GM23338 (cell line): ENCODE measurements at regions not wholly inside any gene's neighbourhood (a gene's known extent, or its start where the extent isn't known, plus 50 kb on each side); places are given as distances from the start of the nearest gene placed in this dataset.

ENCODE experiments used
- ATAC-seq: fragments of 200-7000 bp; cut with Tn5 transposase; 3 replicates; pipeline ENCODE4 v1.9.1; 2020
- DNase-seq: peaks from one replicate; pipeline ENCODE4 v3.0.0-alpha.2; 2015; ENCODE audit warnings: low spot score
- H2AFZ ChIP-seq: fragments of 200-600 bp; sonication (generic); 2 replicates; pipeline ENCODE4 v1.8.0; 2016; ENCODE audit warnings: antibody characterized with exemption, mild to moderate bottlenecking, moderate library complexity
- H3F3A ChIP-seq: fragments of 200-600 bp; sonication (generic); replicated peaks from 2 replicates; pipeline ENCODE4 v1.8.0; 2017; ENCODE audit warnings: antibody characterized with exemption, mixed run types, low read depth
- H3K27ac ChIP-seq: fragments of 200-600 bp; sonication (generic); 2 replicates; pipeline ENCODE4 v1.6.1; 2016; ENCODE audit warnings: low read depth
- H3K27me3 ChIP-seq: fragments of 200-600 bp; sonication (generic); 2 replicates; pipeline ENCODE4 v1.8.0; 2016; ENCODE audit warnings: mild to moderate bottlenecking, mixed run types, moderate library complexity; ENCODE audit not compliant: insufficient read depth
- H3K36me3 ChIP-seq: fragments of 200-600 bp; sonication (generic); 2 replicates; pipeline ENCODE4 v1.8.0; 2016; ENCODE audit warnings: mild to moderate bottlenecking; ENCODE audit not compliant: insufficient read depth
- H3K4me1 ChIP-seq: fragments of 200-600 bp; sonication (generic); 2 replicates; pipeline ENCODE4 v1.8.0; 2016; ENCODE audit warnings: mild to moderate bottlenecking, moderate library complexity; ENCODE audit not compliant: insufficient read depth
- H3K4me2 ChIP-seq: fragments of 200-600 bp; sonication (generic); 2 replicates; pipeline ENCODE4 v1.7.1; 2017; ENCODE audit warnings: mixed run types
- H3K4me3 ChIP-seq: fragments of 200-600 bp; sonication (generic); 2 replicates; pipeline ENCODE4 v1.6.1; 2016; ENCODE audit warnings: mixed run types
- H3K79me2 ChIP-seq: fragments of 200-600 bp; sonication (generic); replicated peaks from 2 replicates; pipeline ENCODE4 v1.8.0; 2017; ENCODE audit warnings: mild to moderate bottlenecking; ENCODE audit not compliant: insufficient read depth
- H3K9me2 ChIP-seq: fragments of 200-600 bp; sonication (generic); 2 replicates; pipeline ENCODE4 v1.8.0; 2017; ENCODE audit not compliant: insufficient read depth
- H4K20me1 ChIP-seq: fragments of 200-600 bp; sonication (generic); replicated peaks from 2 replicates; pipeline ENCODE4 v1.8.0; 2017; ENCODE audit warnings: mild to moderate bottlenecking; ENCODE audit not compliant: insufficient read depth
- H3K27ac Mint-ChIP-seq: 2 replicates; pipeline ENCODE4 v1.8.0; 2020; ENCODE audit warnings: inconsistent platforms, mild to moderate bottlenecking, moderate library complexity, mixed read lengths
- H3K27me3 Mint-ChIP-seq: 3 replicates; pipeline ENCODE4 v1.8.0; 2022; ENCODE audit warnings: low read depth, mild to moderate bottlenecking, moderate library complexity, mixed read lengths, inconsistent platforms; ENCODE audit not compliant: insufficient read depth, poor library complexity
- H3K36me3 Mint-ChIP-seq: 3 replicates; pipeline ENCODE4 v1.8.0; 2021; ENCODE audit warnings: low read depth, mild to moderate bottlenecking, inconsistent platforms, moderate library complexity, mixed read lengths
- H3K4me1 Mint-ChIP-seq: 3 replicates; pipeline ENCODE4 v1.8.0; 2020; ENCODE audit warnings: mild to moderate bottlenecking, inconsistent platforms, mixed read lengths
- H3K4me3 Mint-ChIP-seq: 3 replicates; pipeline ENCODE4 v1.8.0; 2021; ENCODE audit warnings: moderate library complexity, mild to moderate bottlenecking, inconsistent platforms, mixed read lengths
- H3K9me3 Mint-ChIP-seq: 3 replicates; pipeline ENCODE4 v1.8.0; 2020; ENCODE audit warnings: moderate library complexity, mild to moderate bottlenecking, inconsistent platforms, mixed read lengths
- CREB1 ChIP-seq: fragments of 250-450 bp; sonication (Bioruptor Pico); IDR thresholded peaks from 2 replicates; pipeline ENCODE4 v1.5.0; 2020; ENCODE audit warnings: low read depth, mild to moderate bottlenecking, moderate library complexity
- CTCF ChIP-seq, 2 experiments: fragments of 200-600 bp in 1 of 2; sonication (generic) in 1 of 2; conservative IDR thresholded peaks; 2 replicates each; pipeline versions ENCODE4 v1.5.1 to v1.6.1; 2016 to 2017; ENCODE audit warnings: antibody characterized with exemption in 2 of 2, low read depth in 2 of 2, mild to moderate bottlenecking in 2 of 2, moderate library complexity in 1 of 2
- EZH2 ChIP-seq: fragments of 200-600 bp; sonication (generic); IDR thresholded peaks from one replicate; pipeline ENCODE4 v1.8.0; 2017; ENCODE audit warnings: antibody characterized with exemption, mild to moderate bottlenecking, low read depth; ENCODE audit not compliant: unreplicated experiment
- JUNB ChIP-seq: IDR thresholded peaks from one replicate; pipeline ENCODE4 v1.6.1; 2016; ENCODE audit warnings: antibody characterized with exemption; ENCODE audit not compliant: unreplicated experiment
- POLR2AphosphoS5 ChIP-seq: IDR thresholded peaks from 2 replicates; pipeline ENCODE4 v1.6.1; 2016; ENCODE audit warnings: antibody characterized with exemption, low read depth
- REST ChIP-seq: IDR thresholded peaks from one replicate; pipeline ENCODE4 v1.6.1; 2018; ENCODE audit warnings: antibody characterized with exemption; ENCODE audit not compliant: unreplicated experiment
- ZNF114 ChIP-seq: fragments of 250-450 bp; sonication (Bioruptor Pico); IDR thresholded peaks from 2 replicates; pipeline ENCODE4 v1.5.0; 2020; ENCODE audit warnings: mild to moderate bottlenecking, moderate library complexity
- ZNF331 ChIP-seq: fragments of 250-450 bp; sonication (Bioruptor Pico); IDR thresholded peaks from 2 replicates; pipeline ENCODE4 v1.5.0; 2020; ENCODE audit warnings: low read depth, mild to moderate bottlenecking, moderate library complexity
- ZNF462 ChIP-seq: fragments of 250-450 bp; sonication (Bioruptor Pico); IDR thresholded peaks from 2 replicates; pipeline ENCODE4 v1.5.0; 2020; ENCODE audit warnings: mild to moderate bottlenecking, moderate library complexity

- TF ChIP-seq REST (no peak), EZH2 (no peak)
Measured at GRCh38 chr2:20530520-20530919, 83.6 kb downstream of the RHOB start (continued).

- no peak overlapping the region for H3K4me3 Mint-ChIP-seq
- H3K9me2 ChIP-seq = no peaks in the 10 kb centered on the region
- ATAC-seq (no peak), DNase-seq (no peak)
- H3K4me1 Mint-ChIP-seq = peaks cover 18% of the 10 kb centered on the region
- H3F3A ChIP-seq = no peaks in the 10 kb centered on the region
- H3K9me3 Mint-ChIP-seq = no peaks in the 10 kb centered on the region
- no peak overlapping the region; the same call in 1 of the 2 replicates for H2AFZ ChIP-seq
- peaks cover 12% of the 10 kb centered on the region for H3K27me3 Mint-ChIP-seq
- H4K20me1 ChIP-seq = no peaks in the 10 kb centered on the region
- H3K4me3 ChIP-seq = no peak overlapping the region
- H3K27me3 ChIP-seq = no peaks in the 10 kb centered on the region
- no peaks in the 10 kb centered on the region for H3K36me3 ChIP-seq
- H3K36me3 Mint-ChIP-seq = peaks cover 2% of the 10 kb centered on the region; the same call in 1 of the 3 replicates
- no peak overlapping the region for H3K4me2 ChIP-seq
- no peak overlapping the region for H3K27ac Mint-ChIP-seq
- H3K79me2 ChIP-seq = no peaks in the 10 kb centered on the region
- no peak overlapping the region for H3K27ac ChIP-seq
- peaks cover 3% of the 10 kb centered on the region for H3K4me1 ChIP-seq
- TF ChIP-seq EZH2 = no peak
- no peak for TF ChIP-seq ZNF114 (CRISPR knock-in tag)
- TF ChIP-seq POLR2AphosphoS5 = no peak
- TF ChIP-seq REST = no peak
- TF ChIP-seq ZNF462 (CRISPR knock-in tag) = no peak
- TF ChIP-seq JUNB = no peak
- TF ChIP-seq CREB1 = no peak
- no peak for TF ChIP-seq ZNF331 (CRISPR knock-in tag)
- no peak for TF ChIP-seq CTCF (conservative IDR thresholded peaks at IDR 0.05; ENCODE audit: low read depth in 2 of 2)
Measured at GRCh38 chr2:20531633-20532262, 84.9 kb downstream of the RHOB start.
